ENCODE measurements at regions not wholly inside any gene's neighbourhood (a gene's known extent, or its start where the extent isn't known, plus 50 kb on each side); places are given as distances from the start of the nearest gene placed in this dataset.

DNA sequence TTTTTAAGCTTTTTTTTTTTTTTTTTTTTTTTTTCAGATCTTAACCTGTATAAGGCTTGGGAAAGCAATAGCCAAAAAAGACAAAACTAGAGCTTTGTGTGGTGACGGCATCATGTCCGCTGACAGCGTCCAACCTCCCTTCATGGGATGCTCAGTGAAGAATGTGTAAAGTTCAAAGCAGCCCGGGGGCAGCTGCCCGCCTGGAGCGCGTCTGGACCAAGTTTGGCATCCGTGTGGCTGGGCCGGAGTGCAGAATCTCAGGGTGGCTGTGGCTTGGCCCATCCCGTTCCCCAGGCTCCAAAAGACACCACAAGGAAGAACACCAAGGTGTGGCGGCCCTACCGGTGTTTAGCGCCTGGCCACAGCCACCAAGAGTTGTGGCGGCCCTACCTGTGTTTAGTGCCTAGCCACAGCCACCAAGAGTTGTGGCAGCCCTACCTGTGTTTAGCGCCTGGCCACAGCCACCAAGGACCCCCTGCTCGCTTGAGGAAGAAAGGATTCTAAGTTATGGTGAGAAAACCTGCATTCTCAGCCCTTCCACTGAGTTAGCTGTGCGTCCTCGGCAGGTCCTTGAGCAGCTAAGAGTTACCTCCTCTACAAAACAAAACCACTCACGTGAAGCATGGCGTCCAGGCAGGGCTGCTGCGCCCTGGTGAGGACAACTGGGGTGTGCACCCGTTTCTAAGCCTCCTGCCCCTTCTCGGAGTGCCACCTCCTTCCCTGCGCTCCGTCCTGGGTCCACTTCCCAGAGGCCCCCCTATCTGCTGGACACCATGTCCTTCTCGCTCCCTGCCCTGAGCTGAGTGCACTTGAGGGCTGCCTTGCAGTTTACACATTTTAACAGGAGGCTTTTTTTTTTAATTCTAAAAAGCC is 103.6 kb upstream of the SALL3 start:
- no peak for DNase-seq

GRCh38 chr18:78876868-78877267 is 102.8 kb upstream of the SALL3 start:
- DNase-seq, result no peak

- DNase-seq, result no peak
Measured at GRCh38 chr18:78878335-78878734, 101.3 kb upstream of the SALL3 start.

DNA sequence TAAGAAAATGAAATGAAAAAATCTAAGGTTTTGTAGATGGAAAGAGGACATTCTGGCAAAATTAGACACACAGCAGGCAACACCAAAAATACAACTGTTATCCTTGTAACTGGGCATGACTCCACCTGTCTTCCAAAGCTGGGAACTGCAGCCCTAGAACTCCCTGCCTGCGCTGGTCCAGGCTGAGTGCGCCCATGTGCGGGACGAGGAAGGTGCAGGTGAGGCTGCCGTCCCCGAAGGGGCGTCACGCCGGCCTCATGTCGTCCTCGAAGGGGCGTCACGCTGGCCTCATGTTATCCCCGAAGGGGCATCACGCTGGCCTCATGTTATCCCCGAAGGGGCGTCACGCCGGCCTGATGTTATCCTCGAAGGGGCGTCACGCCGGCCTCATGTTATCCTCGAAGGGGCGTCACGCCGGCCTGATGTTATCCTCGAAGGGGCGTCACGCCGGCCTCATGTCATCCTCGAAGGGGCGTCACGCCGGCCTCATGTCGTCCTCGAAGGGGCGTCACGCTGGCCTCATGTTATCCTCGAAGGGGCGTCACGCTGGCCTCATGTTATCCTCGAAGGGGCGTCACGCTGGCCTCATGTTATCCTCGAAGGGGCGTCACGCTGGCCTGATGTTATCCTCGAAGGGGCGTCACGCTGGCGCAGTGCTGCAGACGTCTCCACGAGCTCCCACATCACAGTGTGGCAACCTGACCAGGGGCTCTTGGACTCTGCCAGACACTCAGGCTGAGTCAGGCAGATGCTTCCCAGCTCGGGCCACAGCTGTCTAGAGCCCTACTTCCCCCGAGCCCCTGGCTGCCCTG is 100.3 kb upstream of the SALL3 start:
- DNase-seq, result peak in 1 of 2 experiments; percentile 11

DNA sequence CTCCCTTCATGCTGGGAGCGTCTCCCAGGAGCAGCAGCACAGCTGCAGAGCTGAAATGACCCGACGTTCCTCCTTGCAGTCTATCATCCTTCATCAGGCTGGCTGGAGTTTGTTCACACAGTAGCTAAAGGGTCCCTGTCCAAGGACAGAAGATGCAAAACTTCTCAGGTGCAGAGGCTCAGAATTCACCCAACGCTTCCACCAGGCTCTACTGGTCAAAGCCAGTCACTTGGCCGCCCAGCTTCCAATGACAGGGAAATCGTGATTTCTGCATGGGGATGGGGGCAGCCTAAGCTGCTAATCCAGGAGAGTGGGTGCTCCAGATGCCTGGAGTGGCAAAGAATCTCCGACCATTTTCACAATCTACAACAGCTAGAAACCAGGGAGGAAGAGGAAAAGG is 97.0 kb upstream of the SALL3 start:
- DNase-seq, result no peak

DNA sequence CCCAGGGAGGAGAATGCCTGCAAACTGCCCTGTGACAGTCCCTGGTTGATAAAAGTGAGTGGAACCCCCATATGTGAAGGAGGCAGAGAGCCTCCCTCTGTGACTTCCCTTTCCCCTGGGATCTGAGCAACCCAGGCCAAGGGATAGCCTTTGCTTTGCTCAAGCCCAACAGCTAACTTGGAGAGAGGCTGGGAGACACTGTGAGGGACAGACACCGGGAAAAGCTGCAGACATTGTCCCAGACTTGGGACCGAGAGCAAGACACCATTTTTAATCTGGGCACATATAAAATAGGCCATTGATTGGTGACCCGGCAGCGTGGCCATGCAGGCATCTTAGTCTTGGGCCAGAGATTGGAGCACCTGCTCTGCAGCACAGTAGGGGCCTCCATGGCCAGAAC is 96.1 kb upstream of the SALL3 start:
- no peak for DNase-seq

- DNase-seq, result peak in 1 of 2 experiments; percentile 11
Measured at GRCh38 chr18:78884502-78884901, 95.1 kb upstream of the SALL3 start.

GRCh38 chr18:78889250-78889649 is 90.4 kb upstream of the SALL3 start:
- no peak for DNase-seq

DNA sequence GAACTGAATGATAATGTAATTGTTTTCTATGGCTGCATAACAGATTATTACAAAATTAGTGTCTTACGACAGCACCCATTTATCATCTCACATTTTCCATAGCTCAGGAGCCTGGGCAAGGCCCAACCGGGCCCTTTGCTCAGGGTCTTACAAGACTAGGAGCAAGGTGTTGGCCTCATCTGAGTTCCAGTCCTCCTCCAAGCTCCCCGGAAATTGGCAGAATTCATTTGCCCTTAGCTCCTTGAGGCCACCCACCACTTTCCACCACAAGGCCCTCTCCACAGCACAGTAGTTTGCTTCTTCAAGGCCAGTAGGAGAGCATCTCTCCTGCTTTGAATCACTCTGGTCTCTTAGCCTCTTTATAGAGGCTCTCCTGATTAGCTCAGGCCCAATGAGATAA is 89.2 kb upstream of the SALL3 start:
- no peak for DNase-seq

- DNase-seq, result no peak
Measured at GRCh38 chr18:78891185-78891762, 88.3 kb upstream of the SALL3 start.

DNA sequence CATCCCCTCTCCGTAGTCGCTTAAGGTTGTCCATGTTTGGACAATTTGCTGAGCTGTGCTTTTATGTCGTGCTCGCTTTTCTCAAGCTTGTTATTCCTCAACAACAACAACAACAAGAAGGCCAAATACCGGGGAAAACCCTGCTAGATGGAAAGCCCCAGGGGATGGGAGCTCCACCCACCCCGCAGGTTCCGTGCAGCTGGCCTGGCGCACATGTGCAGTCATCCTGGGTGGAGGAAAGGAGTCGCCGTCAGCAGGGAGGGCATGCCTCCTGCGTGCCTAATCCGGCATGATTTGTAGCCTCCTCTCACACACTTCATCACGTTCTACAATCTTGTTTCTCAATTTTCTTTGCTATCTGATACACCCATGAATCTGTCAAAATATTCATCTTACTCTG is 87.4 kb upstream of the SALL3 start:
- DNase-seq, result no peak

GRCh38 chr18:78892721-78893120 is 86.9 kb upstream of the SALL3 start:
- no peak for DNase-seq

GRCh38 chr18:78893281-78894032 is 86.2 kb upstream of the SALL3 start:
- no peak for DNase-seq

DNA sequence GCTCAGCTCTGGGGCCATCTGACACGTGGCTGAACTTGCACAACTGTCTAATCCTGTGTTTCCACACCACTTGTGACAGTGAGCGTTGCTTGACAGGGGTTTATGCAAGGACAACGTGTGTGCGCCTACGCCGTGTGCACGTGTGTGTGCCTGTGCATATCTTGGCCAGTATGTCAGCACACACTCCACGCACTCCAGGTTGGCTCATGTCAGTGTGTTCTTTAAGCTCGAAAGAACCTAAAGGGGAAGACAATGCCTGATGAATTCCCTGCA is 85.6 kb upstream of the SALL3 start:
- no peak for DNase-seq

GRCh38 chr18:78895207-78896001 is 84.2 kb upstream of the SALL3 start:
- DNase-seq, result no peak

DNA sequence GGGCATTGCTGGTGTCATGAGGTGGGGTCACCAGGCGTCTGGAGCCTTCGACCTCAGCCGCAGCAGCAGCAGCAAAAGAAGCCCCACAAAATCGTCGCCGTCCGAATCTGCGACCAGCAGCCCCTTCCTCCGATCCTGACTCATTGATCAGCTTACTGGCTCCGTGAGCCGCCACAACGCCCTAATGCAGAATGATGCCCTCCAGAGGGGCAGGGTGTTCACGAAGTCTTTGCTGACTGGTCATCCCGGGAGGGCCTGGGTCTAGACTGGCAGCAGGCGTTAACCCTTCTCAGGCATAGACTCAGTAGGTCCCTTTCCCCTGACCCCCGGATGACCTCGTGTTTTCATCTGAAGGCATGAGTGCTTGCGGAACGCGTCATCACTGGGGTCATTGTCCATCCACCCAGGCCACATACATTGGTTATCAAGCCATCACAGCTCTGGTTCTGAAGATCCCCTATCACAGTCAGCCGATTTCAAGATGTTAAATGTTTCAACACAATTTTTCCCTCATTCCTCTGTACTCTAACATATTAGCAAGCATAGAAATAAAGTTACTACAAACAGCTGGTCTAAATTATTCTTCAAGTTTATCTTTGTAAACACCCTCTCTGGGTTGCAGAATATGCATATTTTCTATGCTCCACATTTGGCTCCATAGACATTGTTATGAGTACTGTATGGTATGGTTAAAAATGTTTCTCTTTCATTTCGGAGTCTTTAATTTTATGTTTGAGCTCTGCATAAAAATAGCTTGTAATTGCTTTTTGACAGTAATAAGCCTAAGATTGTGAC is 83.3 kb upstream of the SALL3 start:
- no peak for DNase-seq

DNA sequence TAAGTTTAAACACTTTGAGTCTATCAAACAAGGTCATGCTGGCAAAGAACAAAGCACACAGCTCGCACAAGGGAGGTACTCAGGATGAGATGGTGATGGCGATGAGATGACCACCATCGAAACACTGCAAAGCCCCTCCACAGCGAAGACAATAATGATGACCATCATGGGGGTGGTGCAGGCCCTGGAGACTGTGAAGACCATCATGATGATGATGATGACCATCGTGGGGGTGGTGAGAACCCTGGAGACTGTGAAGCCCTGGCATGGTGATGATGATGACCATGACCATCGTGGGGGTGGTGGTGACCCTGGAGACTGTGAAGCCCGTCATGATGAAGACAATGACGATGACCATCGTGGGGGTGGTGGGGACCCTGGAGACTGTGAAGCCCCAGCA is 81.6 kb upstream of the SALL3 start:
- DNase-seq, result no peak

GRCh38 chr18:78898635-78899034 is 81.0 kb upstream of the SALL3 start:
- no peak for DNase-seq

GRCh38 chr18:78899241-78899640 is 80.4 kb upstream of the SALL3 start:
- no peak for DNase-seq

DNA sequence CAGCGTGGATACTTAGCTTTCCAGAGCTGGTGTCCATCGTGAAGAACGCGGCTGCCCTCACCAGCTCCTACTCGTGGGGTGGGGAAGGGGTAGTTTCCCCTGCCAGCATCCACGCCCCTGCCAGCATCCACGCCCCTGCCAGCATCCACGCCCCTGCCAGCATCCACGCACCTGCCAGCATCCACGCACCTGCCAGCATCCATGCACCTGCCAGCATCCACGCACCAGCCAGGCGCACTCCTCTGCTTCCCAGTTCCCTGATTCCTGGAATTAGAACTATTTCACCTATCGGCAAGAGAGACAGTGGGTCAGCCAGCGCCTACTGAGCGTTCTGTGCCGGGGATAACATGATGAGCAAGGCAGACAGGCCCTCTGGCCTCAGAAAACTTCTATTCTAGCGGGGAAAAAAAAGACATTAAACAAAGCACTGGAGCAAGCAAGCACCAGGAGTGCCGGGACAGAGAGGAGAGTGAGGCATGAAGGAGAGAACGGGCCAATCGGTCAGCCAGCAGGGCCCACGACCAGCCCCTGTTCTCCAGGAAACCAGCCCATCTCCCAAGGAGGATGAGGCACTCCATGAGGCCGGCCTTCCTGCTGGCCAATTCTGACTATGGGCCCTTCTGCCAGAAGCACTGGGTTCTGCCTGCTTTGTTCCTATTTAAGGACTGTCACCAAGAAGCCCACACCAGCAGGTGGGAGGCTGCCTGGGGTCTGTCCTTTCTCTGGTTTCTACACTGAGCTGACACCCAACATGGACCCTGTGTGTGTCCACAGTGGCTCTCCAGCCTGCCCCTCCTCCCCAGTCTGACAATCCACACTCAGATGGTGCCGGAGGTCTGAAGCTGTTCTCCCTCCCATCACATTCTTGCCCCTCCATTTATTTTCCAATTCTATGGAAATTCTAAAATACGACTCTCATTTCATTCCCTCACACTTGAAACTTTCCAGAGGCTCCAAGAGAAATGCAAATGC is 78.4 kb upstream of the SALL3 start:
- no peak for DNase-seq

All from NCI-H524 (cell line).